MM.1S (cell line): ENCODE measurements at regions not wholly inside any gene's neighbourhood (a gene's known extent, or its start where the extent isn't known, plus 50 kb on each side); places are given as distances from the start of the nearest gene placed in this dataset.

Experiments used
- DNase-seq: peaks from one replicate; pipeline ENCODE4 v3.0.0-alpha.2; 2015
- H2AFZ ChIP-seq: fragments of 300-600 bp; sonication (generic); 2 replicates; pipeline ENCODE4 v1.6.0; 2016; ENCODE audit warnings: antibody characterized with exemption, low read length
- H3F3A ChIP-seq: fragments of 300-600 bp; sonication (generic); 2 replicates; pipeline ENCODE4 v1.6.1; 2016; ENCODE audit warnings: mild to moderate bottlenecking, antibody characterized with exemption, low read length, moderate library complexity, mixed read lengths; ENCODE audit not compliant: insufficient read depth
- H3K27ac ChIP-seq: fragments of 300-600 bp; sonication (generic); 2 replicates; pipeline ENCODE4 v1.5.1; 2016; ENCODE audit warnings: mild to moderate bottlenecking, low read length
- H3K27me3 ChIP-seq: fragments of 300-600 bp; sonication (generic); replicated peaks from 2 replicates; pipeline ENCODE4 v1.6.0; 2016; ENCODE audit warnings: low read length; ENCODE audit not compliant: insufficient read depth
- H3K36me3 ChIP-seq: fragments of 300-600 bp; sonication (generic); replicated peaks from 2 replicates; pipeline ENCODE4 v1.6.1; 2016; ENCODE audit warnings: mild to moderate bottlenecking, low read length, mixed read lengths; ENCODE audit not compliant: insufficient read depth
- H3K4me1 ChIP-seq: fragments of 300-600 bp; sonication (generic); 2 replicates; pipeline ENCODE4 v1.6.1; 2016; ENCODE audit warnings: low read length, mixed read lengths
- H3K4me2 ChIP-seq: fragments of 300-600 bp; sonication (generic); 2 replicates; pipeline ENCODE4 v1.6.0; 2016; ENCODE audit warnings: low read depth, low read length
- H3K4me3 ChIP-seq: fragments of 300-600 bp; sonication (generic); 2 replicates; pipeline ENCODE4 v1.5.1; 2016; ENCODE audit warnings: low read length, mixed read lengths
- H3K79me2 ChIP-seq: fragments of 300-600 bp; sonication (generic); 2 replicates; pipeline ENCODE4 v1.6.1; 2016; ENCODE audit warnings: mixed run types, low read length, mixed read lengths
- H3K9ac ChIP-seq: fragments of 300-600 bp; sonication (generic); 2 replicates; pipeline ENCODE4 v1.6.1; 2016; ENCODE audit warnings: low read length, mixed read lengths
- H3K9me2 ChIP-seq: fragments of 300-600 bp; sonication (generic); replicated peaks from 2 replicates; pipeline ENCODE4 v1.6.1; 2016; ENCODE audit warnings: mild to moderate bottlenecking, low read length, mixed read lengths; ENCODE audit not compliant: insufficient read depth
- H3K9me3 ChIP-seq: fragments of 300-600 bp; sonication (generic); replicated peaks from 2 replicates; pipeline ENCODE4 v1.6.1; 2016; ENCODE audit warnings: mild to moderate bottlenecking, low read length, mixed read lengths; ENCODE audit not compliant: insufficient read depth
- H4K20me1 ChIP-seq: fragments of 300-600 bp; sonication (generic); 2 replicates; pipeline ENCODE4 v1.6.1; 2016; ENCODE audit warnings: mild to moderate bottlenecking, low read length, moderate library complexity, mixed read lengths; ENCODE audit not compliant: insufficient read depth
- EZH2 ChIP-seq: fragments of 300-600 bp; sonication (generic); optimal IDR thresholded peaks from 2 replicates; pipeline ENCODE3; 2017; ENCODE audit warnings: low read depth, mild to moderate bottlenecking, antibody characterized with exemption, low read length, mixed read lengths
- EZH2phosphoT487 ChIP-seq: fragments of 300-600 bp; sonication (generic); IDR thresholded peaks from 2 replicates; pipeline ENCODE4 v1.6.1; 2018; ENCODE audit warnings: antibody characterized with exemption, low read length
- TF ChIP-seq, protein P1 (sequence below): fragments of 300-600 bp; sonication (generic); IDR thresholded peaks from 2 replicates; pipeline ENCODE4 v1.5.1; 2016; ENCODE audit warnings: antibody characterized with exemption, low read length, mixed read lengths

DNA sequence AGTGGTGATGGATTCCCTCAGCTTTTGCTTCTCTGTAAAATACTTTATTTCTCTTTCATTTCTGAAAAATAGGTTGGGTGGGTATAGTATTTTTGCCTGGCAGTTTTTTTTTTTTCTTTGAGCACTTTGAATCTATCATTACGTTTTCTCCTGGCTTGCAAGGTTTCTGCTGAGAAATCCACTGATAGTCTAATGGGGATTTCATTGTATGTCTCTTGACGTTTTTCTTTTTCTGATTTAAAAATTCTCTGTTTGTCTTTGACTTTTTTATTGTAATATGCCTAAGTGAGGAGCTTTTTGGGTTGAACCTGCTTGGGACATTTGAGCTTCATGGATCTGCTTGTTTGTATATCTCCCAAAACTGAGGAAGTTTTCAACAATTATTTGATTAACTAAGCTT lies 606.0 kb downstream of the KCNH5 start:
- Histone ChIP-seq H4K20me1 (no peaks in the 10 kb centered on the region), H3K9ac (no peak overlapping the region), H2AFZ (no peak overlapping the region), H3K36me3 (no peaks in the 10 kb centered on the region), H3K9me3 (no peaks in the 10 kb centered on the region), H3K27me3 (no peaks in the 10 kb centered on the region), H3K9me2 (no peaks in the 10 kb centered on the region), H3F3A (no peaks in the 10 kb centered on the region), H3K4me3 (no peak overlapping the region), H3K27ac (no peak overlapping the region), H3K79me2 (no peaks in the 10 kb centered on the region), H3K4me2 (no peak overlapping the region), H3K4me1 (no peaks in the 10 kb centered on the region)
- no peak for DNase-seq
- TF ChIP-seq EZH2phosphoT487 = no peak
- no peak for TF ChIP-seq EZH2
- TF ChIP-seq, protein P1, sequence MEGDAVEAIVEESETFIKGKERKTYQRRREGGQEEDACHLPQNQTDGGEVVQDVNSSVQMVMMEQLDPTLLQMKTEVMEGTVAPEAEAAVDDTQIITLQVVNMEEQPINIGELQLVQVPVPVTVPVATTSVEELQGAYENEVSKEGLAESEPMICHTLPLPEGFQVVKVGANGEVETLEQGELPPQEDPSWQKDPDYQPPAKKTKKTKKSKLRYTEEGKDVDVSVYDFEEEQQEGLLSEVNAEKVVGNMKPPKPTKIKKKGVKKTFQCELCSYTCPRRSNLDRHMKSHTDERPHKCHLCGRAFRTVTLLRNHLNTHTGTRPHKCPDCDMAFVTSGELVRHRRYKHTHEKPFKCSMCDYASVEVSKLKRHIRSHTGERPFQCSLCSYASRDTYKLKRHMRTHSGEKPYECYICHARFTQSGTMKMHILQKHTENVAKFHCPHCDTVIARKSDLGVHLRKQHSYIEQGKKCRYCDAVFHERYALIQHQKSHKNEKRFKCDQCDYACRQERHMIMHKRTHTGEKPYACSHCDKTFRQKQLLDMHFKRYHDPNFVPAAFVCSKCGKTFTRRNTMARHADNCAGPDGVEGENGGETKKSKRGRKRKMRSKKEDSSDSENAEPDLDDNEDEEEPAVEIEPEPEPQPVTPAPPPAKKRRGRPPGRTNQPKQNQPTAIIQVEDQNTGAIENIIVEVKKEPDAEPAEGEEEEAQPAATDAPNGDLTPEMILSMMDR = no peak

- no peak for DNase-seq
- Histone ChIP-seq H3K36me3 (no peaks in the 10 kb centered on the region), H3K27me3 (no peaks in the 10 kb centered on the region), H3K79me2 (no peaks in the 10 kb centered on the region), H4K20me1 (no peaks in the 10 kb centered on the region), H3K9me2 (no peaks in the 10 kb centered on the region), H2AFZ (no peak overlapping the region), H3K9ac (no peak overlapping the region), H3K4me2 (no peak overlapping the region), H3K4me1 (no peaks in the 10 kb centered on the region), H3K4me3 (no peak overlapping the region), H3K9me3 (no peaks in the 10 kb centered on the region), H3K27ac (no peak overlapping the region), H3F3A (no peaks in the 10 kb centered on the region)
- TF ChIP-seq EZH2phosphoT487 (no peak), EZH2 (no peak)
- TF ChIP-seq, protein P1 = no peak
Observed at GRCh38 chr14:62443796-62444195, 601.5 kb downstream of the KCNH5 start.

DNA sequence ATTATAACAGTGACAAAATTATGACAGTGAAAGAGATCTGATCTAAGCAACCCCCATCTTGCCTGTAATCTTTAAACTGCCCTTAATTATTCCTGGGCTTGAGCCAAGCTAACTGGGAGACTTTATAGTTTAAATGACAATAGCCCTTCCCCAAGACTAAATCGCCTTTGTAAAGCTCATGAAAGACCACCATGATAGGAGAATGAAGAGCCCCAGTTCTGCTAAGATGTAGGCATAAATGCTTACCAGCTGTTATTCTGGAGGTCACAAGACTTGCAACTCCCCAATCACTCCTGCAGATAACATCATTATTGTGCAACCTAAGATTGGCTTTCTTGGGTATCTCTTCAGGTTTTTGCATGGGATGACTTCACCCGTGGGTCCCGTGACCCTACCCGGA lies 599.7 kb downstream of the KCNH5 start:
- Histone ChIP-seq H3K9me3 (no peaks in the 10 kb centered on the region), H3K9ac (no peak overlapping the region), H3K9me2 (no peaks in the 10 kb centered on the region), H2AFZ (no peak overlapping the region), H3K27me3 (no peaks in the 10 kb centered on the region), H3K4me1 (no peaks in the 10 kb centered on the region), H3K79me2 (no peaks in the 10 kb centered on the region), H4K20me1 (no peaks in the 10 kb centered on the region), H3F3A (no peaks in the 10 kb centered on the region), H3K27ac (no peak overlapping the region), H3K36me3 (no peaks in the 10 kb centered on the region), H3K4me2 (no peak overlapping the region), H3K4me3 (no peak overlapping the region)
- TF ChIP-seq, protein P1 = no peak
- TF ChIP-seq EZH2 = no peak
- TF ChIP-seq EZH2phosphoT487 = no peak
- no peak for DNase-seq

DNA sequence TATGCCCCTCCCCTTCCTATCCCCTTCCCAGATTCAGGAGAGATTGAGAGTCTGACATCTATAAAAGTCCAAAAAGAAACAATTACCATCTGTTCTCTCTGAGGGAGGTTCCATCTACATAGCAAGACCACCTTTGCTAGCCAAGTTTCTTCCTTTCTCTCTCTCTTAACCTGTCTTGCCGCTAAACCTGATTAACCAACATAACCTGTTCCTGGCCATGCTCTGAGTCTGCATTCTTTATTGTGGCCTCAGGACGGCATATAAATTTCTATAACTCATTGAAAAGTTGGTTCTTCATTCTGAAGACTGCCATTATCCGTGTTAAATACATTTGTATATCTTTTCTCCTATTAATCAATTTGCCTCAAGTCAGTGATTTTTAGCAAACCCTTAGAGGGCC lies 594.0 kb downstream of the KCNH5 start:
- Histone ChIP-seq H3K4me1 (no peaks in the 10 kb centered on the region), H3K27me3 (no peaks in the 10 kb centered on the region), H2AFZ (no peak overlapping the region), H3K9ac (no peak overlapping the region), H4K20me1 (no peaks in the 10 kb centered on the region), H3K9me2 (no peaks in the 10 kb centered on the region), H3K36me3 (no peaks in the 10 kb centered on the region), H3K4me3 (no peak overlapping the region), H3K27ac (no peak overlapping the region), H3K9me3 (no peaks in the 10 kb centered on the region), H3F3A (no peaks in the 10 kb centered on the region), H3K79me2 (no peaks in the 10 kb centered on the region), H3K4me2 (no peak overlapping the region)
- no peak for DNase-seq
- TF ChIP-seq, protein P1 = no peak
